Ramos (cell line): ENCODE measurements at regions not wholly inside any gene's neighbourhood (a gene's known extent, or its start where the extent isn't known, plus 50 kb on each side); places are given as distances from the start of the nearest gene placed in this dataset.
"Not testable (repeated sequence)": the region's sequence is repeated elsewhere in the genome, so short reads cannot be mapped to it uniquely, and the experiment has no call there.

Experiments
- in situ Hi-C: fragments of 300-500 bp; cut with MboI; formaldehyde crosslinking; loops from one replicate; pipeline ENCODE4 v1.14.3; 2022; ENCODE audit warnings: low sequenced_read_pairs; ENCODE audit not compliant: unreplicated experiment

GRCh38 chrX:25442499-25442898, 426.7 kb upstream of the ARX start:
- in situ Hi-C loops: no loop called here

GRCh38 chrX:25433307-25433706, 417.5 kb upstream of the ARX start:
- in situ Hi-C loops: no loop called here

GRCh38 chrX:25432396-25432795, 416.6 kb upstream of the ARX start:
- in situ Hi-C loops: no loop called here

GRCh38 chrX:25427873-25428555, 412.2 kb upstream of the ARX start:
- in situ Hi-C loops: no loop called here

GRCh38 chrX:25404163-25404562, 388.4 kb upstream of the ARX start:
- in situ Hi-C loops: not testable (repeated sequence)

- in situ Hi-C loops: no loop called here
Measured at GRCh38 chrX:25389266-25389665, 373.5 kb upstream of the ARX start.

GRCh38 chrX:25383196-25383595, 367.4 kb upstream of the ARX start:
- in situ Hi-C loops: no loop called here

GRCh38 chrX:25356456-25356855, 340.7 kb upstream of the ARX start:
- in situ Hi-C loops: no loop called here

- in situ Hi-C loops: no loop called here
Measured at GRCh38 chrX:25344161-25344936, 328.6 kb upstream of the ARX start.

- in situ Hi-C loops: no loop called here
Measured at GRCh38 chrX:25343060-25343459, 327.3 kb upstream of the ARX start.

- in situ Hi-C loops: no loop called here
Measured at GRCh38 chrX:25337841-25338240, 322.1 kb upstream of the ARX start.

- in situ Hi-C loops: no loop called here
Measured at GRCh38 chrX:25300994-25301393, 285.2 kb upstream of the ARX start.

GRCh38 chrX:25296850-25297249, 281.1 kb upstream of the ARX start:
- in situ Hi-C loops: no loop called here

- in situ Hi-C loops: no loop called here
Measured at GRCh38 chrX:25295466-25295865, 279.7 kb upstream of the ARX start.

GRCh38 chrX:25290132-25290531, 274.4 kb upstream of the ARX start:
- in situ Hi-C loops: no loop called here

- in situ Hi-C loops: no loop called here
Measured at GRCh38 chrX:25288676-25289075, 272.9 kb upstream of the ARX start.

GRCh38 chrX:25287521-25287920, 271.8 kb upstream of the ARX start:
- in situ Hi-C loops: no loop called here

- in situ Hi-C loops: no loop called here
Measured at GRCh38 chrX:25285598-25285997, 269.8 kb upstream of the ARX start.

GRCh38 chrX:25279510-25279909, 263.7 kb upstream of the ARX start:
- in situ Hi-C loops: no loop called here

GRCh38 chrX:25278341-25278740, 262.6 kb upstream of the ARX start:
- in situ Hi-C loops: no loop called here

- in situ Hi-C loops: no loop called here
Measured at GRCh38 chrX:25277574-25277973, 261.8 kb upstream of the ARX start.

GRCh38 chrX:25275159-25275558, 259.4 kb upstream of the ARX start:
- in situ Hi-C loops: no loop called here
